ENCODE measurements at regions not wholly inside any gene's neighbourhood (a gene's known extent, or its start where the extent isn't known, plus 50 kb on each side); places are given as distances from the start of the nearest gene placed in this dataset.
"Not testable (repeated sequence)": the region's sequence is repeated elsewhere in the genome, so short reads cannot be mapped to it uniquely, and the experiment has no call there.

- H3K36me3 ChIP-seq (ENCODE audit: insufficient read depth, low read length), result no peaks in the 10 kb centered on the region
- no peak overlapping the region for H3K4me3 ChIP-seq (ENCODE audit: low read length)
- no peaks in the 10 kb centered on the region for H3K27me3 Mint-ChIP-seq
- no peak overlapping the region for H3K4me3 Mint-ChIP-seq
- H3K4me1 ChIP-seq (ENCODE audit: insufficient read depth, low read length), result no peaks in the 10 kb centered on the region
- ChIA-PET POLR2A (no interaction called here), CTCF (interaction anchor here (0.7 kb wide), 1 partner anchor 51 kb away, joined by 3 read pairs; no protein-coding TSS in a partner anchor)
- H3K27me3 ChIP-seq (ENCODE audit: insufficient read depth, low read length, poor library complexity, severe bottlenecking), result no peaks in the 10 kb centered on the region
- H3K9me3 ChIP-seq (ENCODE audit: low read length), result no peaks in the 10 kb centered on the region
- H3K9me3 Mint-ChIP-seq, result no peaks in the 10 kb centered on the region
- H3K4me1 Mint-ChIP-seq, result no peaks in the 10 kb centered on the region
- DNase-seq, result no peak
- no peak overlapping the region for H3K27ac Mint-ChIP-seq
- H3K27ac ChIP-seq (ENCODE audit: low read depth, low read length), result no peak overlapping the region
- H3K36me3 Mint-ChIP-seq, result no peaks in the 10 kb centered on the region
Observed at GRCh38 chr12:74747305-74747704, 209.7 kb downstream of the ATXN7L3B start.

- no peaks in the 10 kb centered on the region for H3K36me3 Mint-ChIP-seq
- no peaks in the 10 kb centered on the region for H3K27me3 Mint-ChIP-seq
- H3K9me3 ChIP-seq (ENCODE audit: low read length), result no peaks in the 10 kb centered on the region
- no peak overlapping the region for H3K27ac ChIP-seq (ENCODE audit: low read depth, low read length)
- H3K4me1 ChIP-seq (ENCODE audit: insufficient read depth, low read length), result no peaks in the 10 kb centered on the region
- no peak for DNase-seq
- H3K27ac Mint-ChIP-seq, result no peak overlapping the region
- POLR2A ChIA-PET, result no interaction called here
- H3K4me3 Mint-ChIP-seq, result no peak overlapping the region
- H3K27me3 ChIP-seq (ENCODE audit: insufficient read depth, low read length, poor library complexity, severe bottlenecking), result no peaks in the 10 kb centered on the region
- no peaks in the 10 kb centered on the region for H3K36me3 ChIP-seq (ENCODE audit: insufficient read depth, low read length)
- CTCF ChIA-PET, result no interaction called here
- H3K4me1 Mint-ChIP-seq, result no peaks in the 10 kb centered on the region
- H3K9me3 Mint-ChIP-seq, result no peaks in the 10 kb centered on the region
- H3K4me3 ChIP-seq (ENCODE audit: low read length), result no peak overlapping the region
Observed at GRCh38 chr12:74751441-74751840, 213.8 kb downstream of the ATXN7L3B start.

- Mint-ChIP-seq H3K36me3 (no peaks in the 10 kb centered on the region), H3K9me3 (peaks cover 0 to 2% (median 0%) of the 10 kb centered on the region in 5 donors), H3K27me3 (no peaks in the 10 kb centered on the region), H3K27ac (no peak overlapping the region), H3K4me1 (no peaks in the 10 kb centered on the region), H3K4me3 (no peak overlapping the region)
- no peaks in the 10 kb centered on the region for H3K4me1 ChIP-seq (ENCODE audit: insufficient read depth, low read length)
- ChIA-PET POLR2A (no interaction called here), CTCF (no interaction called here)
- H3K4me3 ChIP-seq (ENCODE audit: low read length), result no peak overlapping the region
- H3K9me3 ChIP-seq (ENCODE audit: low read length), result no peaks in the 10 kb centered on the region
- no peaks in the 10 kb centered on the region for H3K36me3 ChIP-seq (ENCODE audit: insufficient read depth, low read length)
- DNase-seq, result no peak
- H3K27ac ChIP-seq (ENCODE audit: low read depth, low read length), result no peak overlapping the region
- no peaks in the 10 kb centered on the region for H3K27me3 ChIP-seq (ENCODE audit: insufficient read depth, low read length, poor library complexity, severe bottlenecking)
Observed at GRCh38 chr12:74752215-74752614, 214.6 kb downstream of the ATXN7L3B start.

- Histone ChIP-seq H3K4me3 (ENCODE audit: low read length) (no peak overlapping the region), H3K4me1 (ENCODE audit: insufficient read depth, low read length) (no peaks in the 10 kb centered on the region), H3K27ac (ENCODE audit: low read depth, low read length) (no peak overlapping the region), H3K9me3 (ENCODE audit: low read length) (no peaks in the 10 kb centered on the region), H3K27me3 (ENCODE audit: insufficient read depth, low read length, poor library complexity, severe bottlenecking) (no peaks in the 10 kb centered on the region), H3K36me3 (ENCODE audit: insufficient read depth, low read length) (no peaks in the 10 kb centered on the region)
- H3K9me3 Mint-ChIP-seq, result peaks cover 0 to 2% (median 0%) of the 10 kb centered on the region in 5 donors
- DNase-seq, result no peak
- H3K4me1 Mint-ChIP-seq, result no peaks in the 10 kb centered on the region
- no peak overlapping the region for H3K27ac Mint-ChIP-seq
- no peaks in the 10 kb centered on the region for H3K27me3 Mint-ChIP-seq
- H3K4me3 Mint-ChIP-seq, result no peak overlapping the region
- ChIA-PET POLR2A (no interaction called here), CTCF (no interaction called here)
- H3K36me3 Mint-ChIP-seq, result no peaks in the 10 kb centered on the region
Observed at GRCh38 chr12:74770552-74770951, 232.9 kb downstream of the ATXN7L3B start.

- CTCF ChIA-PET, result no interaction called here
- no peak overlapping the region for H3K27ac ChIP-seq (ENCODE audit: low read depth, low read length)
- no peaks in the 10 kb centered on the region for H3K36me3 ChIP-seq (ENCODE audit: insufficient read depth, low read length)
- no peaks in the 10 kb centered on the region for H3K27me3 ChIP-seq (ENCODE audit: insufficient read depth, low read length, poor library complexity, severe bottlenecking)
- DNase-seq, result no peak
- POLR2A ChIA-PET, result no interaction called here
- Mint-ChIP-seq H3K36me3 (no peaks in the 10 kb centered on the region), H3K9me3 (no peaks in the 10 kb centered on the region), H3K27ac (no peak overlapping the region), H3K4me3 (no peak overlapping the region), H3K27me3 (no peaks in the 10 kb centered on the region), H3K4me1 (no peaks in the 10 kb centered on the region)
- no peaks in the 10 kb centered on the region for H3K4me1 ChIP-seq (ENCODE audit: insufficient read depth, low read length)
- no peak overlapping the region for H3K4me3 ChIP-seq (ENCODE audit: low read length)
- no peaks in the 10 kb centered on the region for H3K9me3 ChIP-seq (ENCODE audit: low read length)
Observed at GRCh38 chr12:74775276-74775675, 237.6 kb downstream of the ATXN7L3B start.

GRCh38 chr12:74776378-74776777 is 238.7 kb downstream of the ATXN7L3B start:
- no peaks in the 10 kb centered on the region for H3K4me1 ChIP-seq (ENCODE audit: insufficient read depth, low read length)
- Mint-ChIP-seq H3K27me3 (peaks cover 0 to 2% of the 10 kb centered on the region in 2 donors), H3K27ac (no peak overlapping the region), H3K36me3 (no peaks in the 10 kb centered on the region), H3K4me1 (no peaks in the 10 kb centered on the region), H3K9me3 (no peaks in the 10 kb centered on the region), H3K4me3 (no peak overlapping the region)
- no peaks in the 10 kb centered on the region for H3K9me3 ChIP-seq (ENCODE audit: low read length)
- ChIA-PET POLR2A (no interaction called here), CTCF (no interaction called here)
- DNase-seq, result no peak
- no peaks in the 10 kb centered on the region for H3K36me3 ChIP-seq (ENCODE audit: insufficient read depth, low read length)
- H3K27me3 ChIP-seq (ENCODE audit: insufficient read depth, low read length, poor library complexity, severe bottlenecking), result no peaks in the 10 kb centered on the region
- H3K27ac ChIP-seq (ENCODE audit: low read depth, low read length), result no peak overlapping the region
- H3K4me3 ChIP-seq (ENCODE audit: low read length), result no peak overlapping the region

- Histone ChIP-seq H3K36me3 (ENCODE audit: insufficient read depth, low read length) (no peaks in the 10 kb centered on the region), H3K4me1 (ENCODE audit: insufficient read depth, low read length) (no peaks in the 10 kb centered on the region), H3K27ac (ENCODE audit: low read depth, low read length) (no peak overlapping the region), H3K27me3 (ENCODE audit: insufficient read depth, low read length, poor library complexity, severe bottlenecking) (no peaks in the 10 kb centered on the region), H3K9me3 (ENCODE audit: low read length) (no peaks in the 10 kb centered on the region), H3K4me3 (ENCODE audit: low read length) (no peak overlapping the region)
- Mint-ChIP-seq H3K9me3 (no peaks in the 10 kb centered on the region), H3K36me3 (no peaks in the 10 kb centered on the region), H3K27me3 (peaks cover 0 to 2% of the 10 kb centered on the region in 2 donors), H3K4me1 (no peaks in the 10 kb centered on the region), H3K27ac (no peak overlapping the region), H3K4me3 (no peak overlapping the region)
- ChIA-PET CTCF (no interaction called here), POLR2A (no interaction called here)
- DNase-seq, result no peak
Observed at GRCh38 chr12:74780182-74780849, 242.7 kb downstream of the ATXN7L3B start.

- H3K4me1 ChIP-seq (ENCODE audit: insufficient read depth, low read length); H3K4me3 Mint-ChIP-seq; H3K36me3 Mint-ChIP-seq; H3K9me3 Mint-ChIP-seq; H3K36me3 ChIP-seq (ENCODE audit: insufficient read depth, low read length); CTCF ChIA-PET; H3K4me3 ChIP-seq (ENCODE audit: low read length); H3K4me1 Mint-ChIP-seq; H3K27ac Mint-ChIP-seq; H3K27me3 Mint-ChIP-seq; H3K27ac ChIP-seq (ENCODE audit: low read depth, low read length); H3K27me3 ChIP-seq (ENCODE audit: insufficient read depth, low read length, poor library complexity, severe bottlenecking); H3K9me3 ChIP-seq (ENCODE audit: low read length); POLR2A ChIA-PET; DNase-seq: not testable (repeated sequence)
Observed at GRCh38 chr12:74780850-74781241, 243.2 kb downstream of the ATXN7L3B start.

- Histone ChIP-seq H3K9me3 (ENCODE audit: low read length) (no peaks in the 10 kb centered on the region), H3K27me3 (ENCODE audit: insufficient read depth, low read length, poor library complexity, severe bottlenecking) (no peaks in the 10 kb centered on the region), H3K27ac (ENCODE audit: low read depth, low read length) (no peak overlapping the region), H3K36me3 (ENCODE audit: insufficient read depth, low read length) (no peaks in the 10 kb centered on the region), H3K4me3 (ENCODE audit: low read length) (no peak overlapping the region), H3K4me1 (ENCODE audit: insufficient read depth, low read length) (no peaks in the 10 kb centered on the region)
- no peak overlapping the region for H3K4me3 Mint-ChIP-seq
- H3K36me3 Mint-ChIP-seq, result peaks cover 0 to 1% (median 0%) of the 10 kb centered on the region in 3 donors
- peaks cover 0 to 6% of the 10 kb centered on the region in 2 donors for H3K27me3 Mint-ChIP-seq
- peaks cover 0 to 2% (median 0%) of the 10 kb centered on the region in 5 donors for H3K9me3 Mint-ChIP-seq
- no peak overlapping the region for H3K27ac Mint-ChIP-seq
- DNase-seq, result no peak
- H3K4me1 Mint-ChIP-seq, result no peaks in the 10 kb centered on the region
- ChIA-PET CTCF (no interaction called here), POLR2A (no interaction called here)
Observed at GRCh38 chr12:74781991-74782485, 244.4 kb downstream of the ATXN7L3B start.
